Activated B cell treated with CpG ODN at 0.5 μM for 24 hours (primary cell): ENCODE measurements at regions not wholly inside any gene's neighbourhood (a gene's known extent, or its start where the extent isn't known, plus 50 kb on each side); places are given as distances from the start of the nearest gene placed in this dataset.

ENCODE experiments used
- ATAC-seq: fragments of 200-7000 bp; cut with Tn5 transposase; one replicate; pipeline ENCODE4 v1.10.0; 2021; ENCODE audit warnings: low read depth, mild to moderate bottlenecking, moderate library complexity
- CTCF ChIA-PET: fragments of 350-600 bp; sonication (Branson Sonifier 250); formaldehyde crosslinking; loops from one replicate; lab custom pipeline; 2021; ENCODE audit warnings: antibody characterized with exemption; lab: Charles Lee
- POLR2A ChIA-PET: fragments of 350-600 bp; sonication (Branson Sonifier 250); formaldehyde crosslinking; loops from one replicate; lab custom pipeline; 2021; ENCODE audit warnings: antibody characterized with exemption; lab: Charles Lee
- DNase-seq: peaks from one replicate; pipeline ENCODE4 v3.0.0; 2022
- H3K27ac Mint-ChIP-seq: one replicate; pipeline ENCODE4 v1.8.0; 2020; ENCODE audit warnings: mixed read lengths
- H3K27me3 Mint-ChIP-seq: one replicate; pipeline ENCODE4 v1.8.0; 2021; ENCODE audit warnings: mixed read lengths
- H3K36me3 Mint-ChIP-seq: one replicate; pipeline ENCODE4 v1.8.0; 2021; ENCODE audit warnings: low read depth, mixed read lengths
- H3K4me1 Mint-ChIP-seq: one replicate; pipeline ENCODE4 v1.8.0; 2021; ENCODE audit warnings: mixed read lengths
- H3K4me3 Mint-ChIP-seq: one replicate; pipeline ENCODE4 v1.8.0; 2020; ENCODE audit warnings: mild to moderate bottlenecking, mixed read lengths
- H3K9me3 Mint-ChIP-seq: one replicate; pipeline ENCODE4 v1.8.0; 2020; ENCODE audit warnings: mixed read lengths
- CTCF ChIP-seq: fragments of 200-600 bp; IDR thresholded peaks from one replicate; pipeline ENCODE4 v1.8.0; 2022; ENCODE audit warnings: antibody characterized with exemption, mild to moderate bottlenecking
- intact Hi-C: fragments of 100-400 bp; cut with micrococcal nuclease; formaldehyde crosslinking; loops from one replicate; pipeline ENCODE4 v1.15.1; 2024

GRCh38 chr7:4319280-4319679 lies 362.8 kb upstream of the FOXK1 start:
- Mint-ChIP-seq H3K27me3 (no peaks in the 10 kb centered on the region), H3K36me3 (no peaks in the 10 kb centered on the region), H3K27ac (no peak overlapping the region), H3K9me3 (peaks cover 10% of the 10 kb centered on the region), H3K4me1 (no peaks in the 10 kb centered on the region), H3K4me3 (no peak overlapping the region)
- POLR2A ChIA-PET: no interaction called here
- DNase-seq (no peak), ATAC-seq (no peak)
- no peak for TF ChIP-seq CTCF
- intact Hi-C loops: no loop called here
- CTCF ChIA-PET: no interaction called here

DNA sequence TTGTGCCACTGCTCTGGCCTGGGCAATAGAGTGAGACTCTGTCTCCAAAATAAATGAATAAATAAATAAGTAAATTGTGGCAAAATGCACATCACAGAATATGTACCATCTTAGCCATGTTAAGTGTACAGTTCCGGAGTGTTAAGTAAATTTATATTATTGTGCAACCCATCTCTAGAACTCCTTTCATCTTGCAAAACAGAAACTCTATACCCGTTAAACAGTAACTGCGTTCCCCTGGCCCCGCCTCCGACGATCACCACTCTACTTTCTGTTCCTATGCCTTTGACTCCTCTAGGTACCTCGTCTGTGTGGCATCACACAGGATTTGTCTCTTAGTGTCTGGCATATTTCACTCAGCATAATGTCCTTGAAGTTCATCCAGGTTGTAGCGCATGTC lies 356.4 kb upstream of the FOXK1 start:
- ATAC-seq (no peak), DNase-seq (no peak)
- TF ChIP-seq CTCF: no peak
- CTCF ChIA-PET: no interaction called here
- intact Hi-C loops: no loop called here
- H3K4me1 Mint-ChIP-seq: no peaks in the 10 kb centered on the region
- peaks cover 6% of the 10 kb centered on the region for H3K9me3 Mint-ChIP-seq
- POLR2A ChIA-PET: no interaction called here
- H3K27me3 Mint-ChIP-seq: no peaks in the 10 kb centered on the region
- H3K4me3 Mint-ChIP-seq: no peak overlapping the region
- no peak overlapping the region for H3K27ac Mint-ChIP-seq
- H3K36me3 Mint-ChIP-seq: no peaks in the 10 kb centered on the region

GRCh38 chr7:4331711-4332110 lies 350.4 kb upstream of the FOXK1 start:
- DNase-seq: no peak
- TF ChIP-seq CTCF: no peak
- ATAC-seq: no peak
- Mint-ChIP-seq H3K27ac (no peak overlapping the region), H3K27me3 (no peaks in the 10 kb centered on the region), H3K36me3 (no peaks in the 10 kb centered on the region), H3K4me3 (no peak overlapping the region), H3K9me3 (no peaks in the 10 kb centered on the region), H3K4me1 (no peaks in the 10 kb centered on the region)
- POLR2A ChIA-PET: no interaction called here
- intact Hi-C loops: no loop called here
- CTCF ChIA-PET: no interaction called here

- ATAC-seq: no peak
- intact Hi-C loops: no loop called here
These were observed 343.5 kb upstream of the FOXK1 start for GRCh38 chr7:4338556-4338955.

More at GRCh38 chr7:4338556-4338955, 343.5 kb upstream of the FOXK1 start:
- H3K4me3 Mint-ChIP-seq: no peak overlapping the region
- CTCF ChIA-PET: no interaction called here
- no peaks in the 10 kb centered on the region for H3K4me1 Mint-ChIP-seq
- no peaks in the 10 kb centered on the region for H3K27me3 Mint-ChIP-seq
- POLR2A ChIA-PET: no interaction called here
- TF ChIP-seq CTCF: no peak
- no peak overlapping the region for H3K27ac Mint-ChIP-seq
- DNase-seq: no peak
- peaks cover 8% of the 10 kb centered on the region for H3K9me3 Mint-ChIP-seq
- H3K36me3 Mint-ChIP-seq: no peaks in the 10 kb centered on the region
